ENCODE measurements at regions not wholly inside any gene's neighbourhood (a gene's known extent, or its start where the extent isn't known, plus 50 kb on each side); places are given as distances from the start of the nearest gene placed in this dataset.

GRCh38 chr1:60141276-60141675 lies 67.7 kb upstream of the C1orf87 start:
- Histone ChIP-seq H3K23me2 (ENCODE audit: insufficient read length, low read depth, low read length, poor library complexity, severe bottlenecking) (no peaks in the 10 kb centered on the region), H3K27me3 (ENCODE audit: insufficient read depth, low read length) (no peaks in the 10 kb centered on the region), H3K4me2 (ENCODE audit: insufficient read depth, insufficient read length, low read length) (no peak overlapping the region), H2BK20ac (ENCODE audit: low read depth, low read length, poor library complexity, severe bottlenecking) (no peak overlapping the region), H2BK12ac (ENCODE audit: insufficient read length, low read depth, low read length) (no peak overlapping the region), H2AK5ac (ENCODE audit: insufficient read length, low read length) (no peak overlapping the region), H2AFZ (ENCODE audit: low read length) (no peak overlapping the region), H3K18ac (ENCODE audit: insufficient read length, low read depth, low read length) (no peak overlapping the region), H3K79me2 (ENCODE audit: insufficient read depth, low read length) (no peaks in the 10 kb centered on the region), H3K23ac (ENCODE audit: insufficient read length, low read depth, low read length) (no peak overlapping the region), H4K8ac (replicated peaks; ENCODE audit: insufficient read length, low read depth, low read length) (no peak overlapping the region), H3K9ac (ENCODE audit: extremely low read depth, insufficient read length, low read length) (no peak overlapping the region), H3K9me3 (ENCODE audit: control insufficient read depth, low read depth, low read length) (no peaks in the 10 kb centered on the region), H2BK15ac (ENCODE audit: low read depth, low read length) (no peak overlapping the region), H2BK5ac (ENCODE audit: insufficient read length, low read length) (no peak overlapping the region), H3K4ac (ENCODE audit: low read depth, low read length) (no peak overlapping the region), H3K4me1 (ENCODE audit: insufficient read depth, low read length) (no peaks in the 10 kb centered on the region), H3K56ac (ENCODE audit: insufficient read length, low read depth, low read length) (no peak overlapping the region), H3K27ac (ENCODE audit: insufficient read length, low read depth, low read length) (no peak overlapping the region), H4K5ac (ENCODE audit: insufficient read length, low read depth, low read length) (no peak overlapping the region), H3T11ph (ENCODE audit: low read length) (no peak overlapping the region), H3K14ac (ENCODE audit: insufficient read depth, low read length) (no peak overlapping the region), H4K20me1 (ENCODE audit: control insufficient read depth, insufficient read depth, insufficient read length) (no peaks in the 10 kb centered on the region), H4K91ac (ENCODE audit: insufficient read length, low read depth, low read length) (no peak overlapping the region), H3K79me1 (ENCODE audit: insufficient read depth, low read depth, low read length, poor library complexity, severe bottlenecking) (no peaks in the 10 kb centered on the region), H2BK120ac (ENCODE audit: low read depth, low read length, poor library complexity, severe bottlenecking) (no peak overlapping the region)
- Mint-ChIP-seq H3K9me3 (no peaks in the 10 kb centered on the region), H3K4me1 (no peaks in the 10 kb centered on the region), H3K27me3 (ENCODE audit: low read depth) (no peaks in the 10 kb centered on the region), H3K4me3 (no peak overlapping the region), H3K36me3 (ENCODE audit: insufficient read depth in 1 of 3, low read depth in 3 of 3) (no peaks in the 10 kb centered on the region), H3K27ac (no peak overlapping the region)
- no peak for DNase-seq
- TF ChIP-seq CTCF (conservative IDR thresholded peaks at IDR 0.05) = no peak
- no CpG with 5 or more reads among the region's 4 CpGs for WGBS (ENCODE audit: extremely low coverage, insufficient read length, low lambda C conversion rate)
